HEK293 (cell line): ENCODE measurements at regions not wholly inside any gene's neighbourhood (a gene's known extent, or its start where the extent isn't known, plus 50 kb on each side); places are given as distances from the start of the nearest gene placed in this dataset.

Source experiments
- CTCF ChIA-PET: fragments of 350-600 bp; formaldehyde crosslinking; extraction: SDS; loops from one replicate; lab custom pipeline; 2021; ENCODE audit warnings: antibody characterized with exemption; lab: Yijun Ruan, JAX
- POLR2A ChIA-PET: fragments of 300-600 bp; formaldehyde crosslinking; extraction: SDS; loops from one replicate; lab custom pipeline; 2020; ENCODE audit warnings: antibody characterized with exemption, inconsistent platforms; lab: Yijun Ruan, JAX
- H3K27ac ChIP-seq: fragments of 200-500 bp; sonication (Bioruptor generic); 2 replicates; pipeline ENCODE4 v1.5.1; 2014; ENCODE audit warnings: low read depth, low read length, control low read depth, inconsistent platforms; ENCODE audit errors: extremely low read depth
- H3K36me3 ChIP-seq, 2 experiments: fragments of 200-500 bp in 1 of 2; sonication (Bioruptor generic) in 1 of 2; 1 replicate in 1 of 2; 2 replicates in 1 of 2; pipeline ENCODE4 v1.5.1; 2014 to 2017; ENCODE audit warnings: inconsistent platforms in 2 of 2, low read length in 2 of 2; ENCODE audit not compliant: control insufficient read depth in 2 of 2, insufficient read depth in 1 of 2
- H3K4me1 ChIP-seq: fragments of 200-500 bp; sonication (Bioruptor generic); 2 replicates; pipeline ENCODE4 v1.5.1; 2014; ENCODE audit warnings: mild to moderate bottlenecking, low read length, inconsistent platforms; ENCODE audit not compliant: control insufficient read depth, insufficient read depth
- H3K4me3 ChIP-seq: 2 replicates; pipeline ENCODE4 v1.5.1; 2011; ENCODE audit warnings: low read depth, mild to moderate bottlenecking, control low read depth, low read length, moderate library complexity
- H3K9me3 ChIP-seq: fragments of 200-500 bp; sonication (Bioruptor generic); 2 replicates; pipeline ENCODE4 v1.5.1; 2014; ENCODE audit warnings: low read depth, low read length, inconsistent platforms; ENCODE audit not compliant: control insufficient read depth, insufficient read depth
- OSR2 ChIP-seq: fragments of 450-650 bp; formaldehyde crosslinking; IDR thresholded peaks from 2 replicates; pipeline ENCODE4 v1.5.1; 2016; ENCODE audit warnings: missing biosample characterization, missing genetic modification characterization
- PRDM1 ChIP-seq: fragments of 450-650 bp; formaldehyde crosslinking; IDR thresholded peaks from 2 replicates; pipeline ENCODE4; 2016; ENCODE audit warnings: missing biosample characterization, missing genetic modification characterization
- SALL2 ChIP-seq: fragments of 450-650 bp; formaldehyde crosslinking; IDR thresholded peaks from 2 replicates; pipeline ENCODE4 v1.5.0; 2017; ENCODE audit warnings: missing biosample characterization, mild to moderate bottlenecking, missing genetic modification characterization, borderline replicate concordance
- ZBTB21 ChIP-seq: fragments of 450-650 bp; formaldehyde crosslinking; IDR thresholded peaks from 2 replicates; pipeline ENCODE4 v1.5.1; 2017; ENCODE audit warnings: missing biosample characterization, missing genetic modification characterization
- ZBTB48 ChIP-seq: fragments of 450-650 bp; formaldehyde crosslinking; IDR thresholded peaks from 2 replicates; pipeline ENCODE4 v1.5.1; 2016; ENCODE audit warnings: missing biosample characterization, missing genetic modification characterization
- ZFP37 ChIP-seq: fragments of 450-650 bp; formaldehyde crosslinking; IDR thresholded peaks from 2 replicates; pipeline ENCODE4 v1.5.1; 2016; ENCODE audit warnings: missing biosample characterization, missing genetic modification characterization
- ZFP41 ChIP-seq: fragments of 450-650 bp; formaldehyde crosslinking; IDR thresholded peaks from 2 replicates; pipeline ENCODE4 v1.5.1; 2016; ENCODE audit warnings: missing biosample characterization, missing genetic modification characterization, borderline replicate concordance
- ZNF138 ChIP-seq: fragments of 450-650 bp; formaldehyde crosslinking; IDR thresholded peaks from 2 replicates; pipeline ENCODE4 v1.5.1; 2016; ENCODE audit warnings: missing biosample characterization, missing genetic modification characterization, borderline replicate concordance
- ZNF202 ChIP-seq: fragments of 450-650 bp; formaldehyde crosslinking; IDR thresholded peaks from 2 replicates; pipeline ENCODE4 v1.5.1; 2016; ENCODE audit warnings: missing biosample characterization, missing genetic modification characterization, borderline replicate concordance
- ZNF23 ChIP-seq: fragments of 450-650 bp; formaldehyde crosslinking; IDR thresholded peaks from 2 replicates; pipeline ENCODE4 v1.5.1; 2016; ENCODE audit warnings: missing biosample characterization, missing genetic modification characterization, borderline replicate concordance
- ZNF239 ChIP-seq: fragments of 450-650 bp; formaldehyde crosslinking; IDR thresholded peaks from 2 replicates; pipeline ENCODE4 v1.5.1; 2016; ENCODE audit warnings: missing biosample characterization, missing genetic modification characterization
- ZNF404 ChIP-seq: fragments of 450-650 bp; formaldehyde crosslinking; IDR thresholded peaks from 2 replicates; pipeline ENCODE4 v1.5.1; 2017; ENCODE audit warnings: missing biosample characterization, missing genetic modification characterization
- ZNF426 ChIP-seq: fragments of 450-650 bp; formaldehyde crosslinking; IDR thresholded peaks from 2 replicates; pipeline ENCODE4 v1.5.1; 2017; ENCODE audit warnings: missing biosample characterization, missing genetic modification characterization, mild to moderate bottlenecking, inconsistent platforms, moderate library complexity
- ZNF76 ChIP-seq: fragments of 450-650 bp; formaldehyde crosslinking; IDR thresholded peaks from 2 replicates; pipeline ENCODE4; 2016; ENCODE audit warnings: low read depth, missing biosample characterization, missing genetic modification characterization, borderline replicate concordance
- ZNF791 ChIP-seq: fragments of 450-650 bp; formaldehyde crosslinking; IDR thresholded peaks from 2 replicates; pipeline ENCODE4 v1.5.1; 2016; ENCODE audit warnings: missing biosample characterization, missing genetic modification characterization
- ZSCAN16 ChIP-seq: fragments of 450-650 bp; formaldehyde crosslinking; IDR thresholded peaks from 2 replicates; pipeline ENCODE4 v1.5.1; 2016; ENCODE audit warnings: missing biosample characterization, missing genetic modification characterization
- TF ChIP-seq, protein P1 (sequence below): fragments of 450-650 bp; formaldehyde crosslinking; IDR thresholded peaks from 2 replicates; pipeline ENCODE4 v1.5.1; 2016; ENCODE audit warnings: missing biosample characterization, missing genetic modification characterization
- TF ChIP-seq, protein P2 (sequence below): fragments of 450-650 bp; formaldehyde crosslinking; IDR thresholded peaks from 2 replicates; pipeline ENCODE4 v1.5.1; 2016; ENCODE audit warnings: missing biosample characterization, missing genetic modification characterization
- TF ChIP-seq, protein P3 (sequence below): fragments of 450-650 bp; formaldehyde crosslinking; IDR thresholded peaks from 2 replicates; pipeline ENCODE4 v1.5.1; 2017; ENCODE audit warnings: missing biosample characterization, missing genetic modification characterization
- TF ChIP-seq, protein P4 (sequence below): fragments of 450-650 bp; formaldehyde crosslinking; IDR thresholded peaks from 2 replicates; pipeline ENCODE4 v1.5.1; 2016; ENCODE audit warnings: missing biosample characterization, missing genetic modification characterization

DNA sequence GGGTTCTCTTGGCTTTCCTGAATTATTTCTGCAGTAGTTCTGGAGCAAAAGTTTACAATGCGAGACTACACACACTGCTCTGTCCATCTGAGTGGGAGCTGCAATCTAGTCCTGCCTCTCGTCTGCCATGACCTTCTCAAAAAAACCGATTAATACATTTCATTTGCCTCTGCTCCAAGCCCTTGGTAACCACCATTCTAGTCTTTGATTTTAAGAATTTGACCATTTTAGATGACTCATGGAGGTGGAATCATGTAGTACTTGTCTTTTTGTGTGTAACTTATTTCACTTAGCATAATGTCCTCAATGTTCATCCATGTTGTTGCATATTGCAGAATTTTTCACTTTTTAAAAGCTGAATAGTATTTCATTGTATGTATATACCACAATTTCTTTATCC, 356.9 kb downstream of the SV2B start:
- CTCF ChIA-PET = interaction anchor here (0.7 kb wide), 1 partner anchor 36 kb away, joined by 3 read pairs; no protein-coding TSS in a partner anchor
- Histone ChIP-seq H3K9me3 (no peaks in the 10 kb centered on the region), H3K4me3 (no peak overlapping the region), H3K27ac (no peak overlapping the region), H3K4me1 (no peaks in the 10 kb centered on the region), H3K36me3 (no peaks in the 10 kb centered on the region)
- POLR2A ChIA-PET = no interaction called here
- TF ChIP-seq SALL2 (tag by site-specific recombination) = no peak
- TF ChIP-seq ZNF138 (tag by site-specific recombination) = no peak
- TF ChIP-seq, protein P1, sequence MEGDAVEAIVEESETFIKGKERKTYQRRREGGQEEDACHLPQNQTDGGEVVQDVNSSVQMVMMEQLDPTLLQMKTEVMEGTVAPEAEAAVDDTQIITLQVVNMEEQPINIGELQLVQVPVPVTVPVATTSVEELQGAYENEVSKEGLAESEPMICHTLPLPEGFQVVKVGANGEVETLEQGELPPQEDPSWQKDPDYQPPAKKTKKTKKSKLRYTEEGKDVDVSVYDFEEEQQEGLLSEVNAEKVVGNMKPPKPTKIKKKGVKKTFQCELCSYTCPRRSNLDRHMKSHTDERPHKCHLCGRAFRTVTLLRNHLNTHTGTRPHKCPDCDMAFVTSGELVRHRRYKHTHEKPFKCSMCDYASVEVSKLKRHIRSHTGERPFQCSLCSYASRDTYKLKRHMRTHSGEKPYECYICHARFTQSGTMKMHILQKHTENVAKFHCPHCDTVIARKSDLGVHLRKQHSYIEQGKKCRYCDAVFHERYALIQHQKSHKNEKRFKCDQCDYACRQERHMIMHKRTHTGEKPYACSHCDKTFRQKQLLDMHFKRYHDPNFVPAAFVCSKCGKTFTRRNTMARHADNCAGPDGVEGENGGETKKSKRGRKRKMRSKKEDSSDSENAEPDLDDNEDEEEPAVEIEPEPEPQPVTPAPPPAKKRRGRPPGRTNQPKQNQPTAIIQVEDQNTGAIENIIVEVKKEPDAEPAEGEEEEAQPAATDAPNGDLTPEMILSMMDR = no peak
- no peak for TF ChIP-seq ZNF404 (tag by site-specific recombination)

DNA sequence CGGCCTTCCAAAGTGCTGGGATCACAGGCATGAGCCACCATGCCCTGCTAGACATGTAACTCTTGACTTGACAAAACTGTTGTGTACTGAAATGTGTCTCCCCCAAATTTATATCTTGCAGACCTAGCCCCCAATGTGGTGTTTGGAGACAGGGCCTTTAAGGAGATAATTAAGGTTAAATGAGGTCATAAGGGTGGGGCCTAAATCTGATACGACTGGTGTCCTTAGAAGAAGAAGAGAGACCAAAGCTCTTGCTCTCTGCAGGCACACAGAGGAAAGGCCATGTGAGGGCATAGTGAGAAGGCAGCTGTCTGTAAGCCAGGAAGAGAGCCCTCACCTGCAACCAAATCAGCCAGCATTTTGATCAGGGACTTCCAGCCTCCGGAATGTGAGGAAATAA, 361.3 kb downstream of the SV2B start:
- H3K9me3 ChIP-seq = no peaks in the 10 kb centered on the region
- H3K36me3 ChIP-seq = no peaks in the 10 kb centered on the region
- no peak overlapping the region for H3K27ac ChIP-seq
- POLR2A ChIA-PET = no interaction called here
- H3K4me3 ChIP-seq = no peak overlapping the region
- CTCF ChIA-PET = no interaction called here
- H3K4me1 ChIP-seq = no peaks in the 10 kb centered on the region
- no peak for TF ChIP-seq ZNF76 (tag by site-specific recombination)
- TF ChIP-seq ZNF23 (tag by site-specific recombination) = no peak
- TF ChIP-seq ZFP37 (tag by site-specific recombination) = no peak
- TF ChIP-seq ZBTB48 (tag by site-specific recombination) = no peak
- TF ChIP-seq ZBTB21 (tag by site-specific recombination) = no peak
- no peak for TF ChIP-seq ZNF426 (tag by site-specific recombination)
- TF ChIP-seq ZNF791 (tag by site-specific recombination) = no peak
- TF ChIP-seq PRDM1 (tag by site-specific recombination) = no peak
- no peak for TF ChIP-seq ZFP41 (tag by site-specific recombination)
- TF ChIP-seq ZSCAN16 (tag by site-specific recombination) = no peak
- no peak for TF ChIP-seq ZNF202 (tag by site-specific recombination)
- TF ChIP-seq, protein P1 = no peak
- TF ChIP-seq, protein P2, sequence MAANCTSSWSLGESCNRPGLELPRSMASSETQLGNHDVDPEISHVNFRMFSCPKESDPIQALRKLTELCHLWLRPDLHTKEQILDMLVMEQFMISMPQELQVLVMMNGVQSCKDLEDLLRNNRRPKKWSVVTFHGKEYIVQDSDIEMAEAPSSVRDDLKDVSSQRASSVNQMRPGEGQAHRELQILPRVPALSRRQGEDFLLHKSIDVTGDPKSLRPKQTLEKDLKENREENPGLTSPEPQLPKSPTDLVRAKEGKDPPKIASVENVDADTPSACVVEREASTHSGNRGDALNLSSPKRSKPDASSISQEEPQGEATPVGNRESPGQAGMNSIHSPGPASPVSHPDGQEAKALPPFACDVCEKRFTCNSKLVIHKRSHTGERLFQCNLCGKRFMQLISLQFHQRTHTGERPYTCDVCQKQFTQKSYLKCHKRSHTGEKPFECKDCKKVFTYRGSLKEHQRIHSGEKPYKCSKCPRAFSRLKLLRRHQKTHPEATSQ (tag by site-specific recombination) = no peak
- no peak for TF ChIP-seq ZNF239 (tag by site-specific recombination)
- no peak for TF ChIP-seq OSR2 (tag by site-specific recombination)
- TF ChIP-seq, protein P3, sequence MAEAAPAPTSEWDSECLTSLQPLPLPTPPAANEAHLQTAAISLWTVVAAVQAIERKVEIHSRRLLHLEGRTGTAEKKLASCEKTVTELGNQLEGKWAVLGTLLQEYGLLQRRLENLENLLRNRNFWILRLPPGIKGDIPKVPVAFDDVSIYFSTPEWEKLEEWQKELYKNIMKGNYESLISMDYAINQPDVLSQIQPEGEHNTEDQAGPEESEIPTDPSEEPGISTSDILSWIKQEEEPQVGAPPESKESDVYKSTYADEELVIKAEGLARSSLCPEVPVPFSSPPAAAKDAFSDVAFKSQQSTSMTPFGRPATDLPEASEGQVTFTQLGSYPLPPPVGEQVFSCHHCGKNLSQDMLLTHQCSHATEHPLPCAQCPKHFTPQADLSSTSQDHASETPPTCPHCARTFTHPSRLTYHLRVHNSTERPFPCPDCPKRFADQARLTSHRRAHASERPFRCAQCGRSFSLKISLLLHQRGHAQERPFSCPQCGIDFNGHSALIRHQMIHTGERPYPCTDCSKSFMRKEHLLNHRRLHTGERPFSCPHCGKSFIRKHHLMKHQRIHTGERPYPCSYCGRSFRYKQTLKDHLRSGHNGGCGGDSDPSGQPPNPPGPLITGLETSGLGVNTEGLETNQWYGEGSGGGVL (tag by site-specific recombination) = no peak
- TF ChIP-seq, protein P4, sequence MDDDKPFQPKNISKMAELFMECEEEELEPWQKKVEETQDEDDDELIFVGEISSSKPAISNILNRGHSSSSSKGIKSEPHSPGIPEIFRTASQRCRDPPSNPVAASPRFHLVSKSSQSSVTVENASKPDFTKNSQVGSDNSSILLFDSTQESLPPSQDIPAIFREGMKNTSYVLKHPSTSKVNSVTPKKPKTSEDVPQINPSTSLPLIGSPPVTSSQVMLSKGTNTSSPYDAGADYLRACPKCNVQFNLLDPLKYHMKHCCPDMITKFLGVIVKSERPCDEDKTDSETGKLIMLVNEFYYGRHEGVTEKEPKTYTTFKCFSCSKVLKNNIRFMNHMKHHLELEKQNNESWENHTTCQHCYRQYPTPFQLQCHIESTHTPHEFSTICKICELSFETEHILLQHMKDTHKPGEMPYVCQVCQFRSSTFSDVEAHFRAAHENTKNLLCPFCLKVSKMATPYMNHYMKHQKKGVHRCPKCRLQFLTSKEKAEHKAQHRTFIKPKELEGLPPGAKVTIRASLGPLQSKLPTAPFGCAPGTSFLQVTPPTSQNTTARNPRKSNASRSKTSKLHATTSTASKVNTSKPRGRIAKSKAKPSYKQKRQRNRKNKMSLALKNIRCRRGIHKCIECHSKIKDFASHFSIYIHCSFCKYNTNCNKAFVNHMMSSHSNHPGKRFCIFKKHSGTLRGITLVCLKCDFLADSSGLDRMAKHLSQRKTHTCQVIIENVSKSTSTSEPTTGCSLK (tag by site-specific recombination) = no peak
- TF ChIP-seq, all 188 proteins: peak for 0
